MM.1S (cell line): ENCODE measurements at regions not wholly inside any gene's neighbourhood (a gene's known extent, or its start where the extent isn't known, plus 50 kb on each side); places are given as distances from the start of the nearest gene placed in this dataset.

Source experiments
- DNase-seq: peaks from one replicate; pipeline ENCODE4 v3.0.0-alpha.2; 2015
- H2AFZ ChIP-seq: fragments of 300-600 bp; sonication (generic); 2 replicates; pipeline ENCODE4 v1.6.0; 2016; ENCODE audit warnings: antibody characterized with exemption, low read length
- H3F3A ChIP-seq: fragments of 300-600 bp; sonication (generic); 2 replicates; pipeline ENCODE4 v1.6.1; 2016; ENCODE audit warnings: mild to moderate bottlenecking, antibody characterized with exemption, low read length, moderate library complexity, mixed read lengths; ENCODE audit not compliant: insufficient read depth
- H3K27ac ChIP-seq: fragments of 300-600 bp; sonication (generic); 2 replicates; pipeline ENCODE4 v1.5.1; 2016; ENCODE audit warnings: mild to moderate bottlenecking, low read length
- H3K27me3 ChIP-seq: fragments of 300-600 bp; sonication (generic); replicated peaks from 2 replicates; pipeline ENCODE4 v1.6.0; 2016; ENCODE audit warnings: low read length; ENCODE audit not compliant: insufficient read depth
- H3K36me3 ChIP-seq: fragments of 300-600 bp; sonication (generic); replicated peaks from 2 replicates; pipeline ENCODE4 v1.6.1; 2016; ENCODE audit warnings: mild to moderate bottlenecking, low read length, mixed read lengths; ENCODE audit not compliant: insufficient read depth
- H3K4me1 ChIP-seq: fragments of 300-600 bp; sonication (generic); 2 replicates; pipeline ENCODE4 v1.6.1; 2016; ENCODE audit warnings: low read length, mixed read lengths
- H3K4me2 ChIP-seq: fragments of 300-600 bp; sonication (generic); 2 replicates; pipeline ENCODE4 v1.6.0; 2016; ENCODE audit warnings: low read depth, low read length
- H3K4me3 ChIP-seq: fragments of 300-600 bp; sonication (generic); 2 replicates; pipeline ENCODE4 v1.5.1; 2016; ENCODE audit warnings: low read length, mixed read lengths
- H3K79me2 ChIP-seq: fragments of 300-600 bp; sonication (generic); 2 replicates; pipeline ENCODE4 v1.6.1; 2016; ENCODE audit warnings: mixed run types, low read length, mixed read lengths
- H3K9ac ChIP-seq: fragments of 300-600 bp; sonication (generic); 2 replicates; pipeline ENCODE4 v1.6.1; 2016; ENCODE audit warnings: low read length, mixed read lengths
- H3K9me2 ChIP-seq: fragments of 300-600 bp; sonication (generic); replicated peaks from 2 replicates; pipeline ENCODE4 v1.6.1; 2016; ENCODE audit warnings: mild to moderate bottlenecking, low read length, mixed read lengths; ENCODE audit not compliant: insufficient read depth
- H3K9me3 ChIP-seq: fragments of 300-600 bp; sonication (generic); replicated peaks from 2 replicates; pipeline ENCODE4 v1.6.1; 2016; ENCODE audit warnings: mild to moderate bottlenecking, low read length, mixed read lengths; ENCODE audit not compliant: insufficient read depth
- H4K20me1 ChIP-seq: fragments of 300-600 bp; sonication (generic); 2 replicates; pipeline ENCODE4 v1.6.1; 2016; ENCODE audit warnings: mild to moderate bottlenecking, low read length, moderate library complexity, mixed read lengths; ENCODE audit not compliant: insufficient read depth
- EZH2 ChIP-seq: fragments of 300-600 bp; sonication (generic); optimal IDR thresholded peaks from 2 replicates; pipeline ENCODE3; 2017; ENCODE audit warnings: low read depth, mild to moderate bottlenecking, antibody characterized with exemption, low read length, mixed read lengths
- EZH2phosphoT487 ChIP-seq: fragments of 300-600 bp; sonication (generic); IDR thresholded peaks from 2 replicates; pipeline ENCODE4 v1.6.1; 2018; ENCODE audit warnings: antibody characterized with exemption, low read length
- TF ChIP-seq, protein P1 (sequence below): fragments of 300-600 bp; sonication (generic); IDR thresholded peaks from 2 replicates; pipeline ENCODE4 v1.5.1; 2016; ENCODE audit warnings: antibody characterized with exemption, low read length, mixed read lengths

DNA sequence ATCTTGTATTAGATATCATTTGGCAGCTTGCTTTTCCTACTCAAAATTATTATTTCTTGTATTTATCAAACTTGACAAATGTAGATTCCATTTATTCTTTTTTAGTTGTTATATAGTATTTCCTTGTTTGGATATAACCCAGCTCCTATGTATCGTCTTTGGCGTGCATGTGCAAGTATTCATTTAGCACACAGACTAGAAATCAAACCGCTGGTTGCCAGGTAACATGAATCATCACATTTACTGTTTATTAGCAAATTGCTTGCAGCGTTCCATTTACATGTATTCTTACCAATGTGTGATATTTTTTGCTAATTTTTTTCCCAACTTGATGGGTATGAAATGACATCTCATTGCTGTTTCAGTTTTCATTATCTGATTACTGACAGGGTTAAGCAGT lies 2089.7 kb upstream of the CELF4 start:
- H3K27me3 ChIP-seq, result no peaks in the 10 kb centered on the region
- no peaks in the 10 kb centered on the region for H4K20me1 ChIP-seq
- H3K79me2 ChIP-seq, result no peaks in the 10 kb centered on the region
- no peak overlapping the region for H3K27ac ChIP-seq
- no peak overlapping the region for H2AFZ ChIP-seq
- H3K9me3 ChIP-seq, result no peaks in the 10 kb centered on the region
- no peak overlapping the region for H3K9ac ChIP-seq
- H3K4me3 ChIP-seq, result no peak overlapping the region
- no peaks in the 10 kb centered on the region for H3K36me3 ChIP-seq
- no peak for DNase-seq
- no peaks in the 10 kb centered on the region for H3K4me1 ChIP-seq
- H3K4me2 ChIP-seq, result no peak overlapping the region
- H3K9me2 ChIP-seq, result no peaks in the 10 kb centered on the region
- TF ChIP-seq EZH2, result no peak
- no peak for TF ChIP-seq EZH2phosphoT487
- TF ChIP-seq, protein P1, sequence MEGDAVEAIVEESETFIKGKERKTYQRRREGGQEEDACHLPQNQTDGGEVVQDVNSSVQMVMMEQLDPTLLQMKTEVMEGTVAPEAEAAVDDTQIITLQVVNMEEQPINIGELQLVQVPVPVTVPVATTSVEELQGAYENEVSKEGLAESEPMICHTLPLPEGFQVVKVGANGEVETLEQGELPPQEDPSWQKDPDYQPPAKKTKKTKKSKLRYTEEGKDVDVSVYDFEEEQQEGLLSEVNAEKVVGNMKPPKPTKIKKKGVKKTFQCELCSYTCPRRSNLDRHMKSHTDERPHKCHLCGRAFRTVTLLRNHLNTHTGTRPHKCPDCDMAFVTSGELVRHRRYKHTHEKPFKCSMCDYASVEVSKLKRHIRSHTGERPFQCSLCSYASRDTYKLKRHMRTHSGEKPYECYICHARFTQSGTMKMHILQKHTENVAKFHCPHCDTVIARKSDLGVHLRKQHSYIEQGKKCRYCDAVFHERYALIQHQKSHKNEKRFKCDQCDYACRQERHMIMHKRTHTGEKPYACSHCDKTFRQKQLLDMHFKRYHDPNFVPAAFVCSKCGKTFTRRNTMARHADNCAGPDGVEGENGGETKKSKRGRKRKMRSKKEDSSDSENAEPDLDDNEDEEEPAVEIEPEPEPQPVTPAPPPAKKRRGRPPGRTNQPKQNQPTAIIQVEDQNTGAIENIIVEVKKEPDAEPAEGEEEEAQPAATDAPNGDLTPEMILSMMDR, result no peak
- H3F3A ChIP-seq, result no peaks in the 10 kb centered on the region

DNA sequence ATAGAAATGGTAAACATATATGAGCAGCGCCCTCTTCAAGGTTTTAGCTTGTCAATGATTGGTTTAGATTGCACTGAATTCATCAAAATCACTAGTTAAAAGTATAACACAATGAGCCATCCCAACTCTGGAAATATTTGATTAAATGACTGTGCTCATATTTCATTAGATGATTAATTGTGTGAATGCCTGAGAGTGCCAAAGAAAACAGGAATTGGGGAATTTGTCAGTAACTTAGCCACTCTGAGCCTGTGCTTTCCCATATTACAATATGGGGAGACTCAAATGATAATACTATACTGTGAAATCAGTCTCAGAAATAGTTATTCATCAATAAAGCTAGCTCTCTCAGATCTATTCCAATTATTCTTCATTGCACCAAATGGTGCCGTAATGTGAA lies 2087.6 kb upstream of the CELF4 start:
- no peak for DNase-seq

DNA sequence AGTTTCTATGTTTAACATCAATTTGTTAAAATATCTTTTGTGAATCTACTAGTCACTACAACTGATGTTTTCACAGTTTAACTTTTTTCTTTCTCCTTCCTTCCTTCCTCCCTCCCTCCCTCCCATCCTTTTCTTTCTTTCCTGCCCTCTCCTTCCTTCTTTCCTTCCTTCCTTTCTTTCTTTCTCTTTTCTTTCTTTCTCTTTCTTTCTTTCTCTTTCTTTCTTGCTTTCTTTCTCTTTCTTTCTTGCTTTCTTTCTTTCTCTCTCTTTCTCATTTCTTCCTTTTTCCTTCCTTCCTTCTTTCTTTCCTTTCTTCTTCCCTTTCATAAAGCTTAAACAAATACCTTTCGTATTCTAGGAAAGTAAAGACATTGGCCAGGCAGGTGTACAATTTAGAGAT lies 2083.0 kb upstream of the CELF4 start:
- H3K4me1 ChIP-seq, result no peaks in the 10 kb centered on the region
- H3K36me3 ChIP-seq, result no peaks in the 10 kb centered on the region
- H4K20me1 ChIP-seq, result no peaks in the 10 kb centered on the region
- H3K79me2 ChIP-seq, result no peaks in the 10 kb centered on the region
- H2AFZ ChIP-seq, result no peak overlapping the region
- H3K27ac ChIP-seq, result no peak overlapping the region
- H3K27me3 ChIP-seq, result no peaks in the 10 kb centered on the region
- H3K9ac ChIP-seq, result no peak overlapping the region
- no peak for DNase-seq
- TF ChIP-seq EZH2phosphoT487 (no peak), EZH2 (no peak)
- TF ChIP-seq, protein P1, result no peak
- no peaks in the 10 kb centered on the region for H3K9me2 ChIP-seq
- H3K4me3 ChIP-seq, result no peak overlapping the region
- H3K4me2 ChIP-seq, result no peak overlapping the region
- no peaks in the 10 kb centered on the region for H3F3A ChIP-seq
- no peaks in the 10 kb centered on the region for H3K9me3 ChIP-seq

More for the DNA sequence above, 2087.6 kb upstream of the CELF4 start:
- no peak overlapping the region for H3K4me2 ChIP-seq
- no peaks in the 10 kb centered on the region for H3F3A ChIP-seq
- no peak overlapping the region for H2AFZ ChIP-seq
- no peaks in the 10 kb centered on the region for H3K27me3 ChIP-seq
- no peaks in the 10 kb centered on the region for H3K4me1 ChIP-seq
- no peak overlapping the region for H3K9ac ChIP-seq
- no peaks in the 10 kb centered on the region for H3K36me3 ChIP-seq
- no peak overlapping the region for H3K27ac ChIP-seq
- TF ChIP-seq EZH2phosphoT487 (no peak), EZH2 (no peak)
- TF ChIP-seq, protein P1, result no peak
- H3K4me3 ChIP-seq, result no peak overlapping the region
- no peaks in the 10 kb centered on the region for H3K79me2 ChIP-seq
- H3K9me3 ChIP-seq, result no peaks in the 10 kb centered on the region
- no peaks in the 10 kb centered on the region for H3K9me2 ChIP-seq
- H4K20me1 ChIP-seq, result no peaks in the 10 kb centered on the region
